ENCODE measurements at regions not wholly inside any gene's neighbourhood (a gene's known extent, or its start where the extent isn't known, plus 50 kb on each side); places are given as distances from the start of the nearest gene placed in this dataset.

DNA sequence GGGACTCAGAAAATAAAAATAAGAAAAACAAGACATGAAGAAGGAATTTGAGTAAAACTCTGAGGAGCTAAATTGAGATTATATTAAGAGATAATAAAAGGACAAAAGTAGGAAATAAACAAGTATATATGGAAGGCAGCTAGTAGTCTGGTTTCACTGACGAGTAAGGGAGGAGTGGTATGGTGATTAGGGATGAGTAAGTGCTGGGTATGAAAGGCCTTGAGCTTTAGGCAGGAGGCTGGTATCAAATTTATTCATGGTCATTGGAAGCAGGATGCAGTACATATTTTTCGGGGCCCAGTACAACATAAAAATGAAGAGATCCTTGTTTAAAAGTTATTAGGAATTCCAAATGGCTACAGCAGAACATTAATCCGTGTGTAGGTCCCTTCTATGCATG is 789.7 kb upstream of the PRMT6 start:
- TF ChIP-seq, protein P1, sequence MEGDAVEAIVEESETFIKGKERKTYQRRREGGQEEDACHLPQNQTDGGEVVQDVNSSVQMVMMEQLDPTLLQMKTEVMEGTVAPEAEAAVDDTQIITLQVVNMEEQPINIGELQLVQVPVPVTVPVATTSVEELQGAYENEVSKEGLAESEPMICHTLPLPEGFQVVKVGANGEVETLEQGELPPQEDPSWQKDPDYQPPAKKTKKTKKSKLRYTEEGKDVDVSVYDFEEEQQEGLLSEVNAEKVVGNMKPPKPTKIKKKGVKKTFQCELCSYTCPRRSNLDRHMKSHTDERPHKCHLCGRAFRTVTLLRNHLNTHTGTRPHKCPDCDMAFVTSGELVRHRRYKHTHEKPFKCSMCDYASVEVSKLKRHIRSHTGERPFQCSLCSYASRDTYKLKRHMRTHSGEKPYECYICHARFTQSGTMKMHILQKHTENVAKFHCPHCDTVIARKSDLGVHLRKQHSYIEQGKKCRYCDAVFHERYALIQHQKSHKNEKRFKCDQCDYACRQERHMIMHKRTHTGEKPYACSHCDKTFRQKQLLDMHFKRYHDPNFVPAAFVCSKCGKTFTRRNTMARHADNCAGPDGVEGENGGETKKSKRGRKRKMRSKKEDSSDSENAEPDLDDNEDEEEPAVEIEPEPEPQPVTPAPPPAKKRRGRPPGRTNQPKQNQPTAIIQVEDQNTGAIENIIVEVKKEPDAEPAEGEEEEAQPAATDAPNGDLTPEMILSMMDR (IDR thresholded peaks at IDR 0.05; ENCODE audit: low read depth, low read length, missing control alignments), result no peak
- no peak for DNase-seq (ENCODE audit: extremely low read depth, low read depth)
- H3K4me3 ChIP-seq (replicated peaks; ENCODE audit: low read depth, low read length), result no peak overlapping the region

DNA sequence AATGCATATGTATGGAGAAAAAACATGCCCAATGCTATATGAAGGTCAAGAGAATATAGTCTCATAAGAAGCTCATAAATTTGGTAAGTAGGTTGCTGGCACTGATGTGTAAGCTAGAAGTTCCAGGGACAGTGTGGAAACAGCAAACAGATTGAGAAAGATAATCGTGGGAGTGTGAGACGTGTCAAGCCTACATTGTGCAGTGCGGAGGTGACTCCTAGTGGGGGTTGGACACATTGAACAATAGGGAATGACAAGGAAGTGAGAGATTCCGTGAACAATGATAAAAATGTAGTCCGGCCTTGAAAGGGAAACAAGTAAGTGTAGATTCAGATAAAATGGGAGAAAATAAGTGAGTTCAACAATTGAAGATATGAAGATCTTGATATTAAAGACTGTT is 788.4 kb upstream of the PRMT6 start:
- TF ChIP-seq, protein P1 (IDR thresholded peaks at IDR 0.05; ENCODE audit: low read depth, low read length, missing control alignments), result no peak
- DNase-seq (ENCODE audit: extremely low read depth, low read depth), result no peak
- no peak overlapping the region for H3K4me3 ChIP-seq (replicated peaks; ENCODE audit: low read depth, low read length)

DNA sequence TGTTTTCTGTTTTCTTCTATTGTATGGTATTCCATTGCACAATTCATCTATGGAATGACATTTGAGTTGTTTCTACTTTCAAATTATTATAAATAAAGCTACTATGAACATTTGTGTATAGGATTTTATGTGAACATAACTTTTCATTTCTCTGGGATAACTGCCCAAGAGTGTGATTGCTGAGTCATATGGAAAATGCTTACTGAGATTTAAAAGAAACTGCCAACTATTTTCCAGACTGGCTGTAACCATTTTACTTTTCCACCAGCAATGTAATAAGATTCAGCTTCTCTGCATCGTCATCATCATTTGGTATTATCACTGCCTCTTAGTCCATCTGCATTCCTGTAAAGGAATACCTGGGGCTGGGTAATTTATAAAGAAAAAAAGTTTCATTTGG is 779.6 kb upstream of the PRMT6 start:
- TF ChIP-seq, protein P1 (IDR thresholded peaks at IDR 0.05; ENCODE audit: low read depth, low read length, missing control alignments), result no peak
- no peak overlapping the region for H3K4me3 ChIP-seq (replicated peaks; ENCODE audit: low read depth, low read length)
- no peak for DNase-seq (ENCODE audit: extremely low read depth, low read depth)

DNA sequence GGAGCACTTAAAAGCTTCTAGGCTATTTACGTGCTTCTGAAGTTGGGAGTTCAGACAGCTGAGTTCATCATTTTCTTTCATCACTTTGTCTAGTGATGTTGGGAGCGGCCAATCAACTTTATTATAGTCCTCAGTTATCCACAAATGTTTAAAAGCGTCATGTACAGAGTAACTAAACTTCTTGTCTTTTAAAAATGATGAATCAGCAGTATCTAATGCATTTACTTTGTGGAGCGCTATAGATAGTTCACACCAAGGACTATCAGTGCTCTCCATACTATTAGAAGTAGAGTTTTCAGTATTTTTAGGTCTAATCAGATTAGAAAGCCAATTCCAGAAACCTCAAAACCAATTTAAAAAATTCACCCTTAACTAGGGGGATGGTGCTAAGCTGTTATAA is 778.7 kb upstream of the PRMT6 start:
- TF ChIP-seq, protein P1 (IDR thresholded peaks at IDR 0.05; ENCODE audit: low read depth, low read length, missing control alignments), result no peak
- DNase-seq (ENCODE audit: extremely low read depth, low read depth), result no peak
- H3K4me3 ChIP-seq (replicated peaks; ENCODE audit: low read depth, low read length), result no peak overlapping the region

DNA sequence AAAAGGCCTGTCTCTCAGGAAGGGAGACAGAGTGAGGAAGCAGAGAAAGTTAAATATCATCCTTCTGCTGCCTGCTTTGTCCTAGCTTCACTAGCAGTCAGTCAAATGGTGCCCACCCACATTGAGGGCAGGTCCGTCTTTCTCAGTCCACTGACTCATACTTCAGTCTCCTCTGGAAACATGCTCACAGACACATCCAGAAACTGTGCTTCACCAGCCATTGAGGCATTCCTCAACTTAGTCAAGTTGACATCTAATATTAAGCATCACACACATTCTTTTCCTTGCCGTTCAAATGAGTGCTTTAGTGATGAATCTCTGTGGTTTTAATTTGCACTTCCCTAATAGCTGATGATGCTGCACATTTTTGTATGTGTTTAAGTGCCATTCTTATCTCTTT is 777.8 kb upstream of the PRMT6 start:
- TF ChIP-seq, protein P1 (IDR thresholded peaks at IDR 0.05; ENCODE audit: low read depth, low read length, missing control alignments), result no peak
- no peak overlapping the region for H3K4me3 ChIP-seq (replicated peaks; ENCODE audit: low read depth, low read length)
- no peak for DNase-seq (ENCODE audit: extremely low read depth, low read depth)

DNA sequence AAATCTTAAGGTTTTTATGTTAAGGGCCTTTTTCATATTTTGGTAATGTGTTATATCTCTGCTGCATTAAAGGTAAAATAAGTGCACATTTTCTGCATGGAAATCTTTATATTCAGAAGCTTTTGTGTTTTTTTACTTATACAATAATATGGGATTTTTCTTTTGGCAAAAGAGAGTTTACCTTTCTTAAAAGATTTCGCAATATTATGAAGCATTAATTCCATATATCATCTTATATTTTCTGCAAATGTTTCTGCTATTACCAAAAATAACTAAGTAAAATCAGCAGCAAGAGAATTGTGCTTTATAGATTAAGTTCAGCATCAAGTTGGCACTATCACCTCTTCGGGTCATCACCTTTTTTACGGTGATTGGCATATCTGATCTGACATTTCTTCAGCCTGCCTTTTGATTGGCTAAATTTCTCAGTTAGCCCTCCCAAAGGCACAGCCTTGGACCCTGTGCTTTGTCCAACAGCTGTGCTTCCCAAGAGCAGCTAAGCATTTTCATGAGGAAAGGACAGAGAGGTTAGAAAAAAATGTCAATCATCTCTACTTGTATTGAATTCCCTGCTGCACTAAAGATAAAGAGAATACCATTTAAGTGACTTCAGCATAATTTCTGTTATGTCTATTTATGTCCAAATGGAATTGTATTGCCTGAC is 767.1 kb upstream of the PRMT6 start:
- TF ChIP-seq, protein P1 (IDR thresholded peaks at IDR 0.05; ENCODE audit: low read depth, low read length, missing control alignments), result no peak
- no peak overlapping the region for H3K4me3 ChIP-seq (replicated peaks; ENCODE audit: low read depth, low read length)
- no peak for DNase-seq (ENCODE audit: extremely low read depth, low read depth)
